Neuron (in vitro differentiated cells): ENCODE measurements at regions not wholly inside any gene's neighbourhood (a gene's known extent, or its start where the extent isn't known, plus 50 kb on each side); places are given as distances from the start of the nearest gene placed in this dataset.
"Not testable (repeated sequence)": the region's sequence is repeated elsewhere in the genome, so short reads cannot be mapped to it uniquely, and the experiment has no call there.

Experiments used
- H2AFZ ChIP-seq: one replicate; pipeline ENCODE4 v1.6.1; 2013; ENCODE audit warnings: low read depth, mild to moderate bottlenecking, inconsistent platforms, low read length, moderate library complexity
- H3K27me3 ChIP-seq: one replicate; pipeline ENCODE4 v1.6.1; 2013; ENCODE audit warnings: low read length; ENCODE audit not compliant: insufficient read depth
- H3K36me3 ChIP-seq: one replicate; pipeline ENCODE4 v1.6.1; 2013; ENCODE audit warnings: low read length; ENCODE audit not compliant: insufficient read depth
- H3K4me1 ChIP-seq: one replicate; pipeline ENCODE4 v1.6.1; 2013; ENCODE audit warnings: low read length; ENCODE audit not compliant: insufficient read depth
- H3K4me3 ChIP-seq: 2 replicates; pipeline ENCODE4 v1.5.1; 2013; ENCODE audit warnings: mild to moderate bottlenecking, low read length, moderate library complexity
- H3K9me3 ChIP-seq: one replicate; pipeline ENCODE4 v1.6.1; 2013; ENCODE audit warnings: low read length

- Histone ChIP-seq H3K4me3 (no peak overlapping the region), H2AFZ (no peak overlapping the region), H3K27me3 (no peaks in the 10 kb centered on the region), H3K4me1 (no peaks in the 10 kb centered on the region), H3K9me3 (no peaks in the 10 kb centered on the region), H3K36me3 (no peaks in the 10 kb centered on the region)
Measured at GRCh38 chr9:104322596-104322995, 181.5 kb upstream of the OR13F1 start.

GRCh38 chr9:104323967-104324694 is 179.9 kb upstream of the OR13F1 start:
- H3K36me3 ChIP-seq, result not testable (repeated sequence)

GRCh38 chr9:104326912-104327311 is 177.2 kb upstream of the OR13F1 start:
- Histone ChIP-seq H3K36me3 (no peaks in the 10 kb centered on the region), H3K9me3 (no peaks in the 10 kb centered on the region), H3K27me3 (no peaks in the 10 kb centered on the region), H2AFZ (no peak overlapping the region), H3K4me1 (no peaks in the 10 kb centered on the region), H3K4me3 (no peak overlapping the region)

More at GRCh38 chr9:104323967-104324694, 179.9 kb upstream of the OR13F1 start:
- H3K9me3 ChIP-seq, H3K27me3 ChIP-seq, H3K4me1 ChIP-seq, H2AFZ ChIP-seq, H3K4me3 ChIP-seq: not testable (repeated sequence)

DNA sequence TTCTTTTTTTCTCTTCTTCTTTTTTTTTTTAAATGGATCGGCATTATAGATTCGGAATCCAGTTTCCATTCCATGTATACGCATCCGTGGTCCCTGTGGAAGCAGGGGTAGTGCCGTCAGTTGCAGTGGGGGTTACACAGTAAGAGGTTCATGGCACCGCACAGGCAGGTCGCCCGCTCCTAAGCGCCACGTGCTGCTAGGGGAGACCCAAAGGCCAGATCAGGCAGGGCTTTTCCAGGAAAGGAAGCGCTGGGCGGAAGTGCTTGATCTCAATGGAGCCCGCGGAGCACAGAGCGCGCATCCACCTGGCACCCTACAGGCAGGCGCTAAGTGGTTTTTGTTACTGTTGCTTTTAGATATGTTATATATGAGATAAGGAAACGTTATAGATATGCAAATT is 174.8 kb upstream of the OR13F1 start:
- Histone ChIP-seq H2AFZ (no peak overlapping the region), H3K4me1 (no peaks in the 10 kb centered on the region), H3K27me3 (no peaks in the 10 kb centered on the region), H3K36me3 (no peaks in the 10 kb centered on the region), H3K9me3 (no peaks in the 10 kb centered on the region), H3K4me3 (no peak overlapping the region)

GRCh38 chr9:104330841-104331240 is 173.2 kb upstream of the OR13F1 start:
- H3K4me3 ChIP-seq, result no peak overlapping the region
- H3K9me3 ChIP-seq, result no peaks in the 10 kb centered on the region
- no peaks in the 10 kb centered on the region for H3K27me3 ChIP-seq
- no peak overlapping the region for H2AFZ ChIP-seq
- no peaks in the 10 kb centered on the region for H3K36me3 ChIP-seq
- no peaks in the 10 kb centered on the region for H3K4me1 ChIP-seq

DNA sequence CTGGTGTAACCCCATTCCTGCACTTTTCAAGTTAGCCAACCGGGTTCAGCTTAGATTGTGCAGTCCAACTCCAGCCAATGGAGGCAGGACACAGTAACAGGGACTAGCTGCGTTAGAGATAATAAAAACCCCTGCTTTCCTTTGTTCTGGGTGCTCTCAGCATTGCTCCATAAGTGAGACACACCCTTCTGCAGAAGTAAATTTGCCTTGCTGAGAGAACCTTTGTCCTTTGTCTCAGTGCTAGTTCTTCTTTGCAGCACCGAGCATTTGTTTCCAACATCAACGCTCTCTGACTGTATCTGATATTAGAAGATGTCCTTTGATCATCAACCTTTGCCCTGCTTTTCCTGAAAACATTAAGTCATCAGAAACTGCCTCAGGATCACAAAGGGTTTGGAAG is 169.5 kb upstream of the OR13F1 start:
- no peaks in the 10 kb centered on the region for H3K27me3 ChIP-seq
- H3K4me1 ChIP-seq, result no peaks in the 10 kb centered on the region
- H3K4me3 ChIP-seq, result no peak overlapping the region
- H2AFZ ChIP-seq, result no peak overlapping the region
- no peaks in the 10 kb centered on the region for H3K36me3 ChIP-seq
- no peaks in the 10 kb centered on the region for H3K9me3 ChIP-seq

- no peaks in the 10 kb centered on the region for H3K27me3 ChIP-seq
- H3K36me3 ChIP-seq, result no peaks in the 10 kb centered on the region
- no peaks in the 10 kb centered on the region for H3K9me3 ChIP-seq
- no peaks in the 10 kb centered on the region for H3K4me1 ChIP-seq
- H2AFZ ChIP-seq, result no peak overlapping the region
- H3K4me3 ChIP-seq, result no peak overlapping the region
Measured at GRCh38 chr9:104339692-104340091, 164.4 kb upstream of the OR13F1 start.

DNA sequence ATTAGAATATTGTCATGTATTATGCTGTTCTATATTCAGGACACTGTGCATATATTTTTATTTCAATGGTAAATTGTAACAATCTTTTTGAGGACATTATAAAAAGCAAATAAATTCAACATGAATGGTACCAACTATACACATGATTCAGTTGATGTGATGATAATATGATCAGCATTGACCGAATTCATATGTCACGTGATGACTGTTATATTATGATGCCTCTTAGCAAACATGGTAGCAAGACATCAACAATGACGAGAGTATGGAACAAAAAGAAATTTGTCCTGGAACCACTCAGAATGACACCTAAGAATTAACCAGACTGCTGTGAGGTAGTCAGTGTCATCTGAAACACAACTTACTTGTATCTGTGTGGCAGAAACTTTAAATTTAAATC is 161.5 kb upstream of the OR13F1 start:
- Histone ChIP-seq H2AFZ (no peak overlapping the region), H3K36me3 (no peaks in the 10 kb centered on the region), H3K4me1 (no peaks in the 10 kb centered on the region), H3K4me3 (no peak overlapping the region), H3K9me3 (no peaks in the 10 kb centered on the region), H3K27me3 (no peaks in the 10 kb centered on the region)

DNA sequence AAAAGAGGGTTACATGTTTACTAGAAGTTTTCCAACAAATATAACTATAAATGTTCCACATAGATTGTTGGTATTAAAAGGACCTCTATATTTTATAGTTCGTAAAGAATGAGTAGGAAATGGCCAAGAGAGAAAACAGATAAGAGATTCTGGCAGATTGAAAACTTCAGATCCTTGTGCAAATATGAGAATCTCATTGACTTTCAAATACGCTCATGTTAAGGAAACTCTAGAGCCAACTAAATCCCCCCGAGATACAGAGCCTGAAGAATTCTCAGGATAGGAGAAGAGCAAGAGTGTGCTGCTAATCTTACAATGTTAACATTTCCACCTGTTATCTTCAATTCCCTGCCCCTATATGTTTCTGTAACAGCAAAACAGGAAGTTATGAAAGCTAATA is 159.0 kb upstream of the OR13F1 start:
- Histone ChIP-seq H3K36me3 (no peaks in the 10 kb centered on the region), H3K27me3 (no peaks in the 10 kb centered on the region), H3K9me3 (no peaks in the 10 kb centered on the region), H2AFZ (no peak overlapping the region), H3K4me3 (no peak overlapping the region), H3K4me1 (no peaks in the 10 kb centered on the region)

DNA sequence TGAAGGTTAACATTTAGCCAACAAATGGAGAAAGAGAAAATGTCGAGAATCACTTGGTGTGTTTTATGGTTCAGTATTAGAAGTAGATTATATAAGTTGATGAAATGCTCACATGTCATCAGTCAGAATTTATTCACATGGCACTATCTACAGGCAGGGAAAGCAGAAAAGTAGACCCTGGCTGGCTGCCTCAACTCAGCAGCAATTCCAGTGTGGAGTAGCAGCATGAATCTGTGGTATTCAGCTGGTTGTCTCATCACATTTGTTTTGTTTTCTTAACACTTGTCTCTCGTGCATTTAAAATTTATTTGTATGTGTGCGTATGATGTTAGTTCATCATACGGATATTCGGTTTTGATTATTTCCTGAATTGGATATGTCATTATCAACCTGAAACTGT is 153.5 kb upstream of the OR13F1 start:
- Histone ChIP-seq H3K27me3 (no peaks in the 10 kb centered on the region), H3K4me1 (no peaks in the 10 kb centered on the region), H3K9me3 (no peaks in the 10 kb centered on the region), H3K36me3 (no peaks in the 10 kb centered on the region), H3K4me3 (no peak overlapping the region), H2AFZ (no peak overlapping the region)

- Histone ChIP-seq H2AFZ (no peak overlapping the region), H3K36me3 (no peaks in the 10 kb centered on the region), H3K9me3 (no peaks in the 10 kb centered on the region), H3K4me3 (no peak overlapping the region), H3K4me1 (no peaks in the 10 kb centered on the region), H3K27me3 (no peaks in the 10 kb centered on the region)
Measured at GRCh38 chr9:104351726-104352125, 152.3 kb upstream of the OR13F1 start.

GRCh38 chr9:104361207-104361606 is 142.9 kb upstream of the OR13F1 start:
- no peaks in the 10 kb centered on the region for H3K36me3 ChIP-seq
- H3K4me1 ChIP-seq, result no peaks in the 10 kb centered on the region
- no peak overlapping the region for H3K4me3 ChIP-seq
- no peaks in the 10 kb centered on the region for H3K27me3 ChIP-seq
- H3K9me3 ChIP-seq, result no peaks in the 10 kb centered on the region
- no peak overlapping the region for H2AFZ ChIP-seq

DNA sequence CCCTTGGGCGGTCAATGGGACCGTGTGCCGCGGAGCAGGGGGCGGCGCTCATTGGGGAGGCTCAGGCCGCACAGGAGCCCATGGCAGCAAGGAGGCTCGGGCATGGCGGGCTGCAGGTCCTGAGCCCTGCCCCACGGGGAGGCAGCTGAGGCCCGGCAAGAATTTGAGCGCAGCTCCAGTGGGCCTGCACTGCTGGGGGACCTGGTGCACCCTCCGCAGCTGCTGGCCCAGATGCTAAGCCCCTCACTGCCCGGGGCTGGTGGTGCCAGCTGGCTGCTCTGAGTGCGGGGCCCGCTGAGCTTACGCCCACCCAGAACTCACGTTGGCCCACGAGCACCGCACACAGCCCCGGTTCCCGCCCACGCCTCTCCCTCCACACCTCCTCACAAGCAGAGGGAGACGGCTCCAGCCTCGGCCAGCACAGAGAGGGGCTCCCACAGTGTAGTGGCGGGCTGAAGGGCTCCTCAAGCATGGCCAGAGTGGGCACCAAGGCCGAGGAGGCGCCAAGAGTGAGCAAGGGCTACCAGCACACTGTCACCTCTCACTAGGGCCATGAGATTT is 141.1 kb upstream of the OR13F1 start:
- Histone ChIP-seq H3K27me3 (no peaks in the 10 kb centered on the region), H3K9me3 (no peaks in the 10 kb centered on the region), H2AFZ (no peak overlapping the region), H3K4me3 (no peak overlapping the region), H3K4me1 (no peaks in the 10 kb centered on the region), H3K36me3 (no peaks in the 10 kb centered on the region)

- Histone ChIP-seq H2AFZ (no peak overlapping the region), H3K36me3 (no peaks in the 10 kb centered on the region), H3K4me1 (no peaks in the 10 kb centered on the region), H3K4me3 (no peak overlapping the region), H3K27me3 (no peaks in the 10 kb centered on the region), H3K9me3 (no peaks in the 10 kb centered on the region)
Measured at GRCh38 chr9:104367507-104367906, 136.6 kb upstream of the OR13F1 start.
